GM23338 (cell line): ENCODE measurements at regions not wholly inside any gene's neighbourhood (a gene's known extent, or its start where the extent isn't known, plus 50 kb on each side); places are given as distances from the start of the nearest gene placed in this dataset.

Source experiments
- CREB1 ChIP-seq: fragments of 250-450 bp; sonication (Bioruptor Pico); IDR thresholded peaks from 2 replicates; pipeline ENCODE4 v1.5.0; 2020; ENCODE audit warnings: low read depth, mild to moderate bottlenecking, moderate library complexity
- EZH2 ChIP-seq: fragments of 200-600 bp; sonication (generic); IDR thresholded peaks from one replicate; pipeline ENCODE4 v1.8.0; 2017; ENCODE audit warnings: antibody characterized with exemption, mild to moderate bottlenecking, low read depth; ENCODE audit not compliant: unreplicated experiment
- EZH2phosphoT487 ChIP-seq: fragments of 200-600 bp; sonication (generic); IDR thresholded peaks from one replicate; pipeline ENCODE4 v1.8.1; 2018; ENCODE audit warnings: antibody characterized with exemption; ENCODE audit not compliant: unreplicated experiment
- JUNB ChIP-seq: IDR thresholded peaks from one replicate; pipeline ENCODE4 v1.6.1; 2016; ENCODE audit warnings: antibody characterized with exemption; ENCODE audit not compliant: unreplicated experiment
- NANOG ChIP-seq: IDR thresholded peaks from 2 replicates; pipeline ENCODE4 v1.6.1; 2016; ENCODE audit warnings: antibody characterized with exemption, borderline replicate concordance
- POLR2AphosphoS5 ChIP-seq: IDR thresholded peaks from 2 replicates; pipeline ENCODE4 v1.6.1; 2016; ENCODE audit warnings: antibody characterized with exemption, low read depth
- STAT1 ChIP-seq: IDR thresholded peaks from one replicate; pipeline ENCODE4 v1.6.1; 2016; ENCODE audit warnings: antibody characterized with exemption; ENCODE audit not compliant: unreplicated experiment
- ZNF114 ChIP-seq: fragments of 250-450 bp; sonication (Bioruptor Pico); IDR thresholded peaks from 2 replicates; pipeline ENCODE4 v1.5.0; 2020; ENCODE audit warnings: mild to moderate bottlenecking, moderate library complexity
- TF ChIP-seq, protein P1 (sequence below), 2 experiments: fragments of 200-600 bp in 1 of 2; sonication (generic) in 1 of 2; conservative IDR thresholded peaks; 2 replicates each; pipeline versions ENCODE4 v1.5.1 to v1.6.1; 2016 to 2017; ENCODE audit warnings: antibody characterized with exemption in 2 of 2, low read depth in 2 of 2, mild to moderate bottlenecking in 2 of 2, moderate library complexity in 1 of 2
- TF ChIP-seq, protein P2 (sequence below): IDR thresholded peaks from one replicate; pipeline ENCODE4 v1.6.1; 2018; ENCODE audit warnings: antibody characterized with exemption; ENCODE audit not compliant: unreplicated experiment

- TF ChIP-seq, protein P1, sequence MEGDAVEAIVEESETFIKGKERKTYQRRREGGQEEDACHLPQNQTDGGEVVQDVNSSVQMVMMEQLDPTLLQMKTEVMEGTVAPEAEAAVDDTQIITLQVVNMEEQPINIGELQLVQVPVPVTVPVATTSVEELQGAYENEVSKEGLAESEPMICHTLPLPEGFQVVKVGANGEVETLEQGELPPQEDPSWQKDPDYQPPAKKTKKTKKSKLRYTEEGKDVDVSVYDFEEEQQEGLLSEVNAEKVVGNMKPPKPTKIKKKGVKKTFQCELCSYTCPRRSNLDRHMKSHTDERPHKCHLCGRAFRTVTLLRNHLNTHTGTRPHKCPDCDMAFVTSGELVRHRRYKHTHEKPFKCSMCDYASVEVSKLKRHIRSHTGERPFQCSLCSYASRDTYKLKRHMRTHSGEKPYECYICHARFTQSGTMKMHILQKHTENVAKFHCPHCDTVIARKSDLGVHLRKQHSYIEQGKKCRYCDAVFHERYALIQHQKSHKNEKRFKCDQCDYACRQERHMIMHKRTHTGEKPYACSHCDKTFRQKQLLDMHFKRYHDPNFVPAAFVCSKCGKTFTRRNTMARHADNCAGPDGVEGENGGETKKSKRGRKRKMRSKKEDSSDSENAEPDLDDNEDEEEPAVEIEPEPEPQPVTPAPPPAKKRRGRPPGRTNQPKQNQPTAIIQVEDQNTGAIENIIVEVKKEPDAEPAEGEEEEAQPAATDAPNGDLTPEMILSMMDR (conservative IDR thresholded peaks at IDR 0.05; ENCODE audit: low read depth in 2 of 2), result no peak
- TF ChIP-seq EZH2 (no peak), NANOG (no peak), CREB1 (no peak), POLR2AphosphoS5 (no peak), JUNB (no peak), STAT1 (no peak), ZNF114 (no peak), EZH2phosphoT487 (no peak)
- TF ChIP-seq, protein P2, sequence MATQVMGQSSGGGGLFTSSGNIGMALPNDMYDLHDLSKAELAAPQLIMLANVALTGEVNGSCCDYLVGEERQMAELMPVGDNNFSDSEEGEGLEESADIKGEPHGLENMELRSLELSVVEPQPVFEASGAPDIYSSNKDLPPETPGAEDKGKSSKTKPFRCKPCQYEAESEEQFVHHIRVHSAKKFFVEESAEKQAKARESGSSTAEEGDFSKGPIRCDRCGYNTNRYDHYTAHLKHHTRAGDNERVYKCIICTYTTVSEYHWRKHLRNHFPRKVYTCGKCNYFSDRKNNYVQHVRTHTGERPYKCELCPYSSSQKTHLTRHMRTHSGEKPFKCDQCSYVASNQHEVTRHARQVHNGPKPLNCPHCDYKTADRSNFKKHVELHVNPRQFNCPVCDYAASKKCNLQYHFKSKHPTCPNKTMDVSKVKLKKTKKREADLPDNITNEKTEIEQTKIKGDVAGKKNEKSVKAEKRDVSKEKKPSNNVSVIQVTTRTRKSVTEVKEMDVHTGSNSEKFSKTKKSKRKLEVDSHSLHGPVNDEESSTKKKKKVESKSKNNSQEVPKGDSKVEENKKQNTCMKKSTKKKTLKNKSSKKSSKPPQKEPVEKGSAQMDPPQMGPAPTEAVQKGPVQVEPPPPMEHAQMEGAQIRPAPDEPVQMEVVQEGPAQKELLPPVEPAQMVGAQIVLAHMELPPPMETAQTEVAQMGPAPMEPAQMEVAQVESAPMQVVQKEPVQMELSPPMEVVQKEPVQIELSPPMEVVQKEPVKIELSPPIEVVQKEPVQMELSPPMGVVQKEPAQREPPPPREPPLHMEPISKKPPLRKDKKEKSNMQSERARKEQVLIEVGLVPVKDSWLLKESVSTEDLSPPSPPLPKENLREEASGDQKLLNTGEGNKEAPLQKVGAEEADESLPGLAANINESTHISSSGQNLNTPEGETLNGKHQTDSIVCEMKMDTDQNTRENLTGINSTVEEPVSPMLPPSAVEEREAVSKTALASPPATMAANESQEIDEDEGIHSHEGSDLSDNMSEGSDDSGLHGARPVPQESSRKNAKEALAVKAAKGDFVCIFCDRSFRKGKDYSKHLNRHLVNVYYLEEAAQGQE, result no peak
These were observed 107.4 kb upstream of the CDH11 start for GRCh38 chr16:65229191-65229662.
